Cerebellar cortex (tissue), 1 donor: ENCODE measurements at regions not wholly inside any gene's neighbourhood (a gene's known extent, or its start where the extent isn't known, plus 50 kb on each side); places are given as distances from the start of the nearest gene placed in this dataset.
"Not testable (repeated sequence)": the region's sequence is repeated elsewhere in the genome, so short reads cannot be mapped to it uniquely, and the experiment has no call there.

Experiments
- DNase-seq: peaks from one replicate; pipeline ENCODE4 v3.0.0-alpha.2; 2015; ENCODE audit warnings: low spot score

- peak; percentile 87 for DNase-seq
Observed at GRCh38 chr7:65251851-65252620, 121.6 kb upstream of the ZNF92 start.

- DNase-seq, result peak; percentile 74
Observed at GRCh38 chr7:65250697-65251395, 122.8 kb upstream of the ZNF92 start.

GRCh38 chr7:65250216-65250615 is 123.4 kb upstream of the ZNF92 start:
- DNase-seq, result peak; percentile 42

GRCh38 chr7:65247491-65247890 is 126.2 kb upstream of the ZNF92 start:
- no peak for DNase-seq

- DNase-seq, result no peak
Observed at GRCh38 chr7:65239707-65240352, 133.8 kb upstream of the ZNF92 start.

GRCh38 chr7:65239324-65239706 is 134.3 kb upstream of the ZNF92 start:
- DNase-seq, result no peak

GRCh38 chr7:65238785-65239184 is 134.9 kb upstream of the ZNF92 start:
- no peak for DNase-seq

- no peak for DNase-seq
Observed at GRCh38 chr7:65235586-65235985, 138.1 kb upstream of the ZNF92 start.

GRCh38 chr7:65233409-65234034 is 140.1 kb upstream of the ZNF92 start:
- DNase-seq, result no peak

GRCh38 chr7:65230231-65230630 is 143.4 kb upstream of the ZNF92 start:
- DNase-seq, result no peak

GRCh38 chr7:65225422-65226006 is 148.1 kb upstream of the ZNF92 start:
- no peak for DNase-seq

GRCh38 chr7:65222655-65223054 is 151.0 kb upstream of the ZNF92 start:
- no peak for DNase-seq

GRCh38 chr7:65221683-65222082 is 152.0 kb upstream of the ZNF92 start:
- DNase-seq, result no peak

GRCh38 chr7:65219623-65220022 is 154.0 kb upstream of the ZNF92 start:
- no peak for DNase-seq

GRCh38 chr7:65216469-65216868 is 157.2 kb upstream of the ZNF92 start:
- peak; percentile 71 for DNase-seq

GRCh38 chr7:65213260-65213659 is 160.4 kb upstream of the ZNF92 start:
- not testable (repeated sequence) for DNase-seq

- DNase-seq, result not testable (repeated sequence)
Observed at GRCh38 chr7:65199221-65199620, 174.4 kb upstream of the ZNF92 start.

- not testable (repeated sequence) for DNase-seq
Observed at GRCh38 chr7:65193334-65194058, 180.2 kb upstream of the ZNF92 start.

GRCh38 chr7:65177041-65177440 is 170.6 kb upstream of the ERV3-1 start:
- DNase-seq, result not testable (repeated sequence)

GRCh38 chr7:65150105-65150504 is 143.6 kb upstream of the ERV3-1 start:
- DNase-seq, result not testable (repeated sequence)

- DNase-seq, result not testable (repeated sequence)
Observed at GRCh38 chr7:65146118-65146914, 139.8 kb upstream of the ERV3-1 start.
